Tibial nerve (tissue), 4 donors: ENCODE measurements at regions not wholly inside any gene's neighbourhood (a gene's known extent, or its start where the extent isn't known, plus 50 kb on each side); places are given as distances from the start of the nearest gene placed in this dataset.

Experiments used
- DNase-seq, 2 donors: peaks; one replicate each; pipeline ENCODE4 v3.0.0-alpha.2; 2019; ENCODE audit warnings: low spot score in 2 of 2
- H3K27ac ChIP-seq, 4 donors: fragments of 200-600 bp; sonication (generic) in 3 of 4; one replicate each; pipeline ENCODE4 v1.5.1; 2017 to 2019; ENCODE audit warnings: mild to moderate bottlenecking in 1 of 4
- H3K27me3 ChIP-seq, 2 donors: fragments of 200-600 bp; sonication (generic) in 1 of 2; one replicate each; pipeline versions ENCODE4 v1.5.1 to v1.6.0; 2017 to 2019
- H3K36me3 ChIP-seq, 3 donors: fragments of 200-600 bp; sonication (generic); one replicate each; pipeline ENCODE4 v1.5.1; 2018 to 2019
- H3K4me1 ChIP-seq, 4 donors: fragments of 200-600 bp; sonication (generic) in 3 of 4; one replicate each; pipeline ENCODE4 v1.5.1; 2017 to 2019
- H3K4me3 ChIP-seq, 4 donors: fragments of 200-600 bp; sonication (generic) in 3 of 4; one replicate each; pipeline ENCODE4 v1.5.1; 2017 to 2019; ENCODE audit warnings: mild to moderate bottlenecking in 1 of 4, moderate library complexity in 1 of 4
- H3K9me3 ChIP-seq, 4 donors: fragments of 200-600 bp; sonication (generic) in 3 of 4; one replicate each; pipeline ENCODE4 v1.5.1; 2017 to 2019
- EP300 ChIP-seq, 2 donors: sonication (generic); formaldehyde crosslinking; IDR thresholded peaks; one replicate each; pipeline ENCODE4 v1.6.1; 2017; ENCODE audit warnings: antibody characterized with exemption in 2 of 2, mild to moderate bottlenecking in 1 of 2
- POLR2A ChIP-seq, 2 donors: fragments of 450-650 bp; IDR thresholded peaks; one replicate each; pipeline ENCODE4 v1.6.1; 2017; ENCODE audit warnings: antibody characterized with exemption in 2 of 2, mild to moderate bottlenecking in 2 of 2, moderate library complexity in 2 of 2
- WGBS, 2 donors: methylation state at CpG; one replicate each; pipeline ENCODE4 v1.1.5; 2018; 5-methylcytosine and 5-hydroxymethylcytosine counted together
- TF ChIP-seq, protein P1 (sequence below), 5 experiments: fragments of 200-600 bp in 3 of 5; fragments of 450-650 bp in 2 of 5; sonication (generic) in 3 of 5; IDR thresholded peaks; one replicate each; pipeline ENCODE4 v1.5.1; 2016 to 2019; ENCODE audit warnings: antibody characterized with exemption in 5 of 5, mild to moderate bottlenecking in 3 of 5, moderate library complexity in 2 of 5

DNA sequence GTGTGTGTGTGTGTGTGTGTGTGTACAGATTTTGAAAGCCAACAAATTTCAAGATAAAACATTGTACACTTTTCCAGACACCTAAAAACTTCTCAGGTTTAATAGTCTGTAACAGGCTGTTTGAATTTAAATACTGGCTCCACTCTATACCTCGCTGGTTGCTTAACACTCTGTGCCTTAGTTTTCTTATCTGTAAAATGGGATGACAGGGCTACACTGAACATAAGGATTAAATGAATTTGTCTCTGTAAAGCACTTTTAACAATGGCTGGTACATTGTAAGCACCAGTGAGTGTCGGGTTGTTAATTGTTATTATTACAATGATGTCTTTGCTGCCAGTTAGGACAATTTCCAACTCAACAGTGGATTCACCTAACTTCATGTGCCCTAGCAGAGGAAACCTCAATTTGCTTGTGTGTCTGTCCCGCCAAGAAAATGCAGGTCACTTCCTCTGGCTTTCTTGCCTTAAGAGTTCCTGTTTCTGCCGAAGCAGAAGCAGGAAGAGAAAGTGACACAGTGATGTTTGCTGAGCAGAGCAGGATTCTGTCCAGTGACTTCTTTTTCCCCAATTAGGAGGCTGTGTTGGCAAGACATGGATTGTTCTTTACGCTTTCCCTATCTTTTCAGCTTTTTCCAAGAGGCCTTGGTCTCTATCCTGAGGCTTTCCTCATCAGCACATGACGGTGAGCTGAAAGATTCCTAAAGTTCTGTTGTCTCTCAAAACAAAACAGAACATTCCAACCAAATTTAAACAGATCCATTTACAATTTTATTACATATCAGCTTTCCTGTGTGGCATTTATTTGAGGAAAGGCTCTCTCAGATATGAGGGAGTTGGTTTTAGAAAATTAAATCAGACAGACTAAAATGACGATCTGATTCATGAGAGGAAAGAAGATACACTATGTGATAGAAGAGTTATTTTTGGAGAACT is 154.1 kb upstream of the ATP2B1 start:
- H3K27me3 ChIP-seq, result no peaks in the 10 kb centered on the region
- WGBS, 2 donors, result 48 to 52% methylated on average over 7 of the region's 7 CpGs
- H3K4me1 ChIP-seq, result peaks cover 0 to 12% (median 5%) of the 10 kb centered on the region in 4 donors
- H3K4me3 ChIP-seq, result peak overlapping the region in 1 of 4 donors; percentile 4
- H3K36me3 ChIP-seq, result no peaks in the 10 kb centered on the region
- H3K9me3 ChIP-seq, result no peaks in the 10 kb centered on the region
- no peak for TF ChIP-seq POLR2A (IDR thresholded peaks at IDR 0.05)
- peak in 1 of 2 donors; percentile 70 for TF ChIP-seq EP300 (IDR thresholded peaks at IDR 0.05)
- DNase-seq, result peak in 1 of 2 donors; percentile 23
- H3K27ac ChIP-seq, result peak overlapping the region in 3 of 4 donors; percentile 63 to 73 (median 67)

DNA sequence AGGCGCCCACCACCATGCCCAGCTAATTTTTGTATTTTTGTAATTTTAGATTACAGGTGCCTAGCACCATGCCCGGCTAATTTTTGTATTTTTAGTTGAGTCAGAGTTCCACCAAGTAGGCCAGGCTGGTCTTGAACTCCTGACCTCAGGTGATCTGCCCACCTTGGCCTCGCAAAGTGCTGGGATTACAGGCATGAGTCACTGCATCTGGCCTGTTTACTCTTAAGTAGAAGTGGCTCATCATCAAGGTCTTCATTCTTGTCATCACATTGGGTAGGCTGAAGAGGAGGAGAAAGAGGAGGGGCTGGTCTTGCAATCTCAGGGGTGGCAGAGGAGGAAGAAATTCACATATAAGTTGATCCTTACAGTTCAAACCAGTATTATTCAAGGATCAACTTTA is 152.4 kb upstream of the ATP2B1 start:
- Histone ChIP-seq H3K9me3 (no peaks in the 10 kb centered on the region), H3K27ac (no peak overlapping the region), H3K36me3 (no peaks in the 10 kb centered on the region), H3K4me1 (peaks cover 0 to 12% (median 8%) of the 10 kb centered on the region in 4 donors), H3K4me3 (no peak overlapping the region), H3K27me3 (no peaks in the 10 kb centered on the region)
- 87 to 90% methylated on average over 3 of the region's 3 CpGs for WGBS, 2 donors
- no peak for DNase-seq
- TF ChIP-seq EP300 (IDR thresholded peaks at IDR 0.05), result no peak
- TF ChIP-seq, protein P1, sequence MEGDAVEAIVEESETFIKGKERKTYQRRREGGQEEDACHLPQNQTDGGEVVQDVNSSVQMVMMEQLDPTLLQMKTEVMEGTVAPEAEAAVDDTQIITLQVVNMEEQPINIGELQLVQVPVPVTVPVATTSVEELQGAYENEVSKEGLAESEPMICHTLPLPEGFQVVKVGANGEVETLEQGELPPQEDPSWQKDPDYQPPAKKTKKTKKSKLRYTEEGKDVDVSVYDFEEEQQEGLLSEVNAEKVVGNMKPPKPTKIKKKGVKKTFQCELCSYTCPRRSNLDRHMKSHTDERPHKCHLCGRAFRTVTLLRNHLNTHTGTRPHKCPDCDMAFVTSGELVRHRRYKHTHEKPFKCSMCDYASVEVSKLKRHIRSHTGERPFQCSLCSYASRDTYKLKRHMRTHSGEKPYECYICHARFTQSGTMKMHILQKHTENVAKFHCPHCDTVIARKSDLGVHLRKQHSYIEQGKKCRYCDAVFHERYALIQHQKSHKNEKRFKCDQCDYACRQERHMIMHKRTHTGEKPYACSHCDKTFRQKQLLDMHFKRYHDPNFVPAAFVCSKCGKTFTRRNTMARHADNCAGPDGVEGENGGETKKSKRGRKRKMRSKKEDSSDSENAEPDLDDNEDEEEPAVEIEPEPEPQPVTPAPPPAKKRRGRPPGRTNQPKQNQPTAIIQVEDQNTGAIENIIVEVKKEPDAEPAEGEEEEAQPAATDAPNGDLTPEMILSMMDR (IDR thresholded peaks at IDR 0.05), result no peak
- TF ChIP-seq POLR2A (IDR thresholded peaks at IDR 0.05), result no peak

DNA sequence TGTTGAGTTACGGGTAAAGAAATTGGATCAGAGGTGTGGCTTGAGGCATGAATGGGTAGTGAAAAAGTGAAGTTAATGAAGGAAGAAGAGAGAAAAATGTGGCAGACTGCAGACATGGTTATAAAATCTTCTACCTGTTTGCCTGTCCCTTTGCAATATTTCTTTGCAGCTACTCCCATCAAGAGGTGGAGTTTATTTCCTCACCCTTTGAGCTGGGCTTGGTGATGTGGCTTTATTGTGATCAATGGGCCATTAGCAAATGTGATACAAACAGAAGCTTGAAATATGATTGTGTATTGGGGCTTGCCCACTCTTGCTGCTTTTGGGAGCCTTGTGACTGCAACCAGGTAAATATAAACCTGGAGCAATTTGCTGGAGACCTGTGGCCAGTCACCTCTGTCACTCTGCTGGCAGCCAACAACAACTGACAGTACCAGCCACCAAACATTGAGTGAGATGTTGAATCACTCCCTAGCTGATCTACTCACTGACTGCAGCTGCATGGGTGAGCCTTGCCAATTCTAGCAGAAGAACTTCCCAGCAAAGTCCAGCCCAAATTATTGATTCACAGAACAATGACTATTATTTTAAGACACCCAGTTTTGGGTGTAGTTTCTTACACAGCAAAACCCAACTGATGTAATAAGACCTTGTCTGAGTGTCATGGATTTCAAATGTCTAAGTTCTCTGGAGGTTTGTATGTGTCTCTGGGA is 151.0 kb upstream of the ATP2B1 start:
- TF ChIP-seq EP300 (IDR thresholded peaks at IDR 0.05), result no peak
- TF ChIP-seq, protein P1 (IDR thresholded peaks at IDR 0.05), result no peak
- TF ChIP-seq POLR2A (IDR thresholded peaks at IDR 0.05), result no peak
- no peak overlapping the region for H3K27ac ChIP-seq
- no peak for DNase-seq
- H3K4me3 ChIP-seq, result no peak overlapping the region
- peaks cover 0 to 12% (median 8%) of the 10 kb centered on the region in 4 donors for H3K4me1 ChIP-seq
- no peaks in the 10 kb centered on the region for H3K9me3 ChIP-seq
- no peaks in the 10 kb centered on the region for H3K36me3 ChIP-seq
- WGBS, 2 donors, result 0% methylated on average over 1 of the region's 1 CpG
- H3K27me3 ChIP-seq, result no peaks in the 10 kb centered on the region

DNA sequence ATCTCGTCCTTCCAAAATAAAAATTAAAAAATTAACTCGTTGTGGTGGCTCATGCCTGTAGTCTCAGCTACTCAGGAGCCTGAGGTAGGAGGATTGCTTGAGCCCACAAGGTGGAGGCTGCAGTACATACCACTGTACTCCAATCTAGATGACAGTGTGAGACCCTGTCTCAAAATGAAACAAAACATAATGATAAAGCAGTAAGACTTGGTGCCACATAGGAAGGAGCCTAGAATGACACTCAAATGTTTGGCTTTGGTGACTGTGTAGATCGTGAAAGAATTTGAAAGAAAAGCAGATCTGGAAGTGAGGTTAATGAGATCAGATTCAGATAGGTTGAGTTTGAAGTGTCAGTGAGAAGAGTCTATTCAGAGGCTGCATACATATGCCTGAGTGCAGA is 150.1 kb upstream of the ATP2B1 start:
- no peak for DNase-seq
- 79 to 87% methylated on average over 3 of the region's 3 CpGs for WGBS, 2 donors
- Histone ChIP-seq H3K4me1 (peaks cover 0 to 11% (median 5%) of the 10 kb centered on the region in 4 donors), H3K27me3 (no peaks in the 10 kb centered on the region), H3K4me3 (no peak overlapping the region), H3K36me3 (no peaks in the 10 kb centered on the region), H3K9me3 (no peaks in the 10 kb centered on the region), H3K27ac (no peak overlapping the region)
- TF ChIP-seq, protein P1 (IDR thresholded peaks at IDR 0.05), result no peak
- TF ChIP-seq EP300 (IDR thresholded peaks at IDR 0.05), result no peak
- no peak for TF ChIP-seq POLR2A (IDR thresholded peaks at IDR 0.05)

DNA sequence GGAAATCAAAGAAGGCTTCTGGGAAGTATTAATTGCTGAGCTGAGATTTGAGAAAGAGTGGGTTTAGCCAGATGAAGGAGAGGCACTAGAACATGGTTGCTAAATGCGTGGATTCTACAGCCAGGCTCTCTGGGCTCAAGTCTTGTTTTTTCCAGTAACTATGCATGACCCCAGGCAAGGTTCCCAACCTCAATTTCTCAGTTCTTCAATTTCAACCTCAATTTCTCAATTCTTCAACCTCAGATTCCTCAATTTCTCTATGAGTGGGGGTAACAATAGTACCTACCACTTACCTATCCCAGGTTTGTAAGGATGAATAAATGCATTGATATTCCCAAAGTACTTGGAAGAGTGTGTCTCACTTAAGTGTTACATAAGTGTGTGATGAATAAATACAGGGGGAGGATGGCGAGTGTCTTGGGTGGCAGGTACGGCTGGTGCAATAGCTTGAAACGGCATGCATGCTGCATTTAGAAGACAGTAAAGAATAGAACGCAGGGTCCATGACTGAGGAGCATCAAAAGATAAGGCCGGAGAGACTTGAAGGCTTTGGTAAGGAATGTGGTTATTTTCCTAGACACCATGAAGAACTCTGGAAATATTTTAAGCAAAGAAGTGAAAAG is 149.1 kb upstream of the ATP2B1 start:
- H3K4me1 ChIP-seq, result peaks cover 0 to 5% (median under 1%) of the 10 kb centered on the region in 4 donors
- no peaks in the 10 kb centered on the region for H3K36me3 ChIP-seq
- H3K27ac ChIP-seq, result no peak overlapping the region
- no peak for TF ChIP-seq POLR2A (IDR thresholded peaks at IDR 0.05)
- peak in 1 of 2 donors; percentile 32 for TF ChIP-seq EP300 (IDR thresholded peaks at IDR 0.05)
- TF ChIP-seq, protein P1 (IDR thresholded peaks at IDR 0.05), result no peak
- H3K9me3 ChIP-seq, result no peaks in the 10 kb centered on the region
- H3K4me3 ChIP-seq, result no peak overlapping the region
- no peaks in the 10 kb centered on the region for H3K27me3 ChIP-seq
- WGBS, 2 donors, result 88 to 90% methylated on average over 6 of the region's 6 CpGs
- no peak for DNase-seq
